ENCODE measurements at regions not wholly inside any gene's neighbourhood (a gene's known extent, or its start where the extent isn't known, plus 50 kb on each side); places are given as distances from the start of the nearest gene placed in this dataset.
"Not testable (repeated sequence)": the region's sequence is repeated elsewhere in the genome, so short reads cannot be mapped to it uniquely, and the experiment has no call there.

DNA sequence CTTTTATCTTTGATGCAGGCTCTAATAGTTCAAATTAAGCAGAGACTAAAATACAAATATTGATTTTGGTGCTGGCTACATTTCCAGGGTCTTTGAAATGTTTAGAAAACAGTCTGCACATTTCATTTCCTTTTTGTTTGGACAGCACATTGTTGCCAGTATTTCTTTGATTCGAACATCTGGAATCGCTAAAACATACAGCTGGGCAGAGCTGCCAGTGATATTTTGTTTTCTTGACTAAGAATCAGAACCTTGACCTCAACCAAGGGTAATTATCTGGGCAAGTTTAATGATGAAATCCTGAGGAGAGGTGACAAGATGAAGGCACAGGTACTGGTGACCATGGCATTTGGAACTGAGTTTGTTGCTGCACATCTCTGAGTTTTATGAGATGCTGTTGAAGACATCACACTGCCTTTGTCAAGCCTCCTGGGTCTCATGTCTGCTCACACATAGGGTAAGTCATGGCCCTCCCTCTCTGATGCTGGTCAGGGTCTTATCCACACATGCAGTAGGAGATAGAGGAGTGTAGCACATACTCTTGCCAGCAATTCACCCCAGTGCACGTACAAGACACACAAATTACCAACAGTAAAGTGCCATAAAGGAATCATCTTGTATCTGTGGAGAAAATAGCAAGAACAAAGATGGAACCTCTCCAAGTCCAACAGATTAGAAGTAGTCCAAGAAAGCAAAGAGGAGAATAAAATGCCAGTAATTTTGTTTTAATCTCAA, 391.9 kb downstream of the RND3 start:
- no peak for DNase-seq

DNA sequence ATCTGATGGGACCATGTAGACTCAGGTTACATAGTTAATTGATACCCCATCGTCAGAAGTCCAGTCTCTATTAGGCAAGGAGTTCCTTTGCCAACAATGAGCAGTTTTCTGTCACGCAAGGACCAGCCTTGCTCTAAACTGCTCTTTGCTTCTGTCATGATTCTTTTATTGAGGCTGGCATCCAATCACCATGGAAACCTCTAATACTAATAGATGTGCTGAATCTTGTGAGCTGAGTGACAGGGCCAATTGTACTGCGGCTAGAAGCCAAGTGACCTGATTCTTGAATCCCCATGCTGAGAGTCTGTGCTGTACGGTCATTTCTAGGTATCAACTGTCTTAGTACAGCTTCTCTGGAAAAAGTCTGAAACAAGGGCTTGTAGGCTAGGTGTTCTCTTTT, 395.6 kb downstream of the RND3 start:
- DNase-seq, result no peak

DNA sequence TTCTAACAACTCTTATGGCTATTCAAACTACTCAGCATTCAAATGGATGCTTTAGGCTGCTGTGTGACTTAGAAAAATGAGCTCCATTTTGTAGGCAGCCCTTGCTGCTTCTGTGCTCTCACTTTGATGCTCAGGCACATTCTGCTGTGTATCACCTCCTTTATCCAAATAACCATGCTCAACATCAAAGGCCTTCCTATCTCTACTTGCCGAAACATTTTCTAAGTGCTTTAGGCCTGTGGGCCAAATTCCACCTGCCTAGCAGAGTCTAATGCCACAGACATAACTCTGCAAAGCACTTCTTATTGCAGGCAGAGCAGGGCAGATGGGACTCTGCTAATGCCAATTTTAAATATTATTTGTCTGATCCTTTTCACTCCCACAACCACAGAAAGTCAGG, 397.4 kb downstream of the RND3 start:
- DNase-seq, result no peak

DNA sequence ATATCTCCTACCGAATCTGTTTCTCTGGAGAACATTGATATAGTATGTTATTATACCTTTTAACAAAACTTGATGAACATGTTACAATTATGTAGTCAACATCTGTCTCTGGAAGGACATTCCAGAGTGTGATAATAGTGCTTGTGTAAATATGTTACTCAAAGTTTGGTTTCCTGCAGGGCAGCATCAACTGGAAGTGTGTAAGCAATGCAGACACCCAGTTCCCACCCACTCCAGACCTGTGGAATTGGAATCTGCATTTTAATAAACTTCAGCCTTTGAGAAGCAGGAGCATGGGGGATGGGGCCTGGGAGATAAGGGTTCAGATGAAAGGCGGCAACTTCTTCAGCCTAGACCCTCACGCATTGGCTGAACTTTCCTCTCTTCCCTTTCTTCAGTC, 398.9 kb downstream of the RND3 start:
- DNase-seq, result no peak

DNA sequence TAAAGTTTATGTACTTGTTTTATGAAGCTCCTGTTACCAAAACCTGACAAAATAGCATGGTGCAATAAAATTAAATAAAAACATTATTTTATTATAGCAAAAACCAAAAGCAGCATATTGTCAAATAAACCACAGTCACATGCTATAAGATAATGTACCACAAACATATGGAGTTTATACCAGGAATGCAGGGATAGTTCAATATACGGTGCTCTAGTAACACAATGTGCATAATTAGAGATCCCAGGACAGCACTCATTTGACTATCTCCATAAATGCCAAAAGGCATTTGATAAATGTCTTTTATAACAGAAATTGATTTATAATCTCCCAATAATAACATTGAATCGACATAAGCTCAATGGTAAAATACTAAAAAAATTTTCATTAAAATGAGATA, 402.0 kb downstream of the RND3 start:
- no peak for DNase-seq

DNA sequence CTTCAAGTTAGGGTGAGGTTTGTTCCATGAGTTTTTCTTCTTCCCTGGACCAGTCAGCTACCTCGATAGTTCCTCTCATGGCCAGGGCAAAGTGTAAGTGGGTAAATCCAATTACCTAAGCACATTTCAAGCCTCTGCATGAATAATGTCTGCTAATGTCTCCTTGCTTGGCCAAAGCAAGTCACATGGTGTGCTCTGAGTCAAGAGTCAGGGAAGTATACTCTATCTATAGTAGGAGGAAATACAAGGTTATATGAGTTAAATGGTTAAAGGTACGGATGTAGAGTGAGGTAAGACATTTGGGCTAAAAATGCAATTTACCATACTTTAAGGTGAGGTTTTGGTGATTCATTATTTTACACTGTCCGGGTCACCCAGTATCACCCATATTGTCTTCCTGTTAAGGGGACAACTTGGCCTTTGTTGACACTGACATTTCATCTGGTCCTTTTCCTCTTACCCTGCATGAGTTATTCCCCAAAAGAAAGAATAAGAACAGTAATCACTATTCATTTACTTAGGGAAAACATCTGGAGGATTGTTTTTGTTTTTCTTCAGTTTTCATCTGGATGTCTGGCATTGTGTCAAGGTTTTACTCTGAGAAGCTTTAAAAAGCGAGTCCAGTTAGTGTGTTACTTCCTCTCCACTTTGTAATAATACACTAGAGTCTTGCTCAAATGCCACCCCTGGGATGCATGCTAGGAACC, 405.5 kb downstream of the RND3 start:
- no peak for DNase-seq

DNA sequence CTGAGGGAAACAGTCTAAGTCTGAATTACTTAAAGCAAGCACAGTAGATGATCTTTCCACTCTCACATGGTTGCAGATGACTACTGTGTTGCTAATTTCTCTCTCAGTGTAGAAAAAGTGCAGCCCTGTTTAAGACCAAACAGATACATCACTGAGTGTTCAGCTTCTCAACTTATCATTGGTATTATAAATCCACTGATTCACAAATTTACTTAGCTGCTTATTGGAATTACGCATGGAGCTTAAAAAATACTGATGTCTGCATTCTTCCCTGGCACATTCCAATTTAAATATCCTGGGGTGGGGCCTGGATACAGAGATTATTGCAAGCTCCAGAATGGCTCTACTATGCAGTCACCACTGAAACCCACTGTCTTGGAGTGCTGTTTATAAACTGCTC, 411.2 kb downstream of the RND3 start:
- DNase-seq, result no peak

DNA sequence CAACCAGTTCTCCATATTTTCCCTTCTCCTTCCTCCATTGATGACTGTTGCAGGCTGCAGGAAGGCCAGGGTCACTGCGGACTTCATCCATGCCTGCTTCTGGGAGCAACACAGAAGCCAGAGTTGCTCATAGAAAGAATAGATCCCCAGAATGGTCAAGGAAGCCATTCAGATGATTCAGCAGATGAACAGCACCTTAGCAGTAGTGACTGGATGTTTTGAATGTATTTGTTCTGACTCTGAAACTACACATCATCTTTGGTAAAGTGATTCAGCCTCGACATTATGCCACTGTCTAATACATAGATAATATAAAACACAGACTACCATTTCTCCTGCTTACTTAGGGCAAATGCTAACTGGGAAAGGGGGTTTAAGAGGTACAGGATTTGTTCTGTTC, 411.6 kb downstream of the RND3 start:
- no peak for DNase-seq

DNA sequence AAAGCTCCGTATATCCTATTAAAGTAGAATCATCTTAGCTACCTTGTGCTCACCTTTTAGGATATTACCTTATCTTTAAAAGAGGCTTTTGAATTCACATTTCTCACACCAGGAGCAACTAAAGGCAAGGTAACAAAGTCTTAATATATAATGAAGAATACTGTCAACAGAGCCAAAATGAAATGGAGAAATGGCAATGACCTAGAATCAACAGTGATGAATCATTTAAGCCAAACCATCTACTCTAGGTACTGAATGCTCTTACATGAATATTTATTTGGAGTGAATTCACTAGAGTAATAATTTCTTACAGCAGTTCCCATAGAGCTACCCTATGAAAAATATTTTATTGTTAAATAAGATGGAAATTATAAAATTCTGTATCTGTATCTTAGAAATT, 421.0 kb downstream of the RND3 start:
- no peak for DNase-seq

DNA sequence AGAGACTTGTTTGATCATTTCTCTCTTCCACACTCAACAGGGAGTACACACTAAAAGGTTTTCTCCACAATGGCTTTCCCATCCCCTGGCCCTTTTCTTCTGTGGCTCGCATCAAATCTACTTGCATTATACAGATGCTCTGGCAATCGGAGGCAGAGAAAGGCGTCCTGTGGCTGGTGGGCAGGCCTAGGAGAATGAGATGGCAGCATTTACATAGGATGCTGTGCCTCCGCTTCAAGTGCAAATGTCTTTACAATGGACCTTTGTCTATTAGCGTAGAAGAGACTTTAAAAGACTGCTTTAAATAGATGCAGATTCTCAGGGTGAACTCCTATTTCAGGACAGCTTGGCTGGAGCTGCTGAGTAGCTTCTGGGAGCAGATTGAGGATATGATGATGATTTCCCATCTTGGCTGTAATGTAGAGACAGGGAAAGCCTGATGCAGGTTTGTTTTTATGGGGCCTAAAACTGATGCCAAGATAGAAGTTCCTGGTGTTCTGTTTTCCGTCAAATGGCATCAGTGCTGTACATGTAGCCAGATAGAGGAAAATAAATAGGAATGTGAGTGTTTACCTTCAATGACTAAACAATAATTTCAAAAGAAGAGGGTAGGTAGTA, 423.4 kb downstream of the RND3 start:
- no peak for DNase-seq

DNA sequence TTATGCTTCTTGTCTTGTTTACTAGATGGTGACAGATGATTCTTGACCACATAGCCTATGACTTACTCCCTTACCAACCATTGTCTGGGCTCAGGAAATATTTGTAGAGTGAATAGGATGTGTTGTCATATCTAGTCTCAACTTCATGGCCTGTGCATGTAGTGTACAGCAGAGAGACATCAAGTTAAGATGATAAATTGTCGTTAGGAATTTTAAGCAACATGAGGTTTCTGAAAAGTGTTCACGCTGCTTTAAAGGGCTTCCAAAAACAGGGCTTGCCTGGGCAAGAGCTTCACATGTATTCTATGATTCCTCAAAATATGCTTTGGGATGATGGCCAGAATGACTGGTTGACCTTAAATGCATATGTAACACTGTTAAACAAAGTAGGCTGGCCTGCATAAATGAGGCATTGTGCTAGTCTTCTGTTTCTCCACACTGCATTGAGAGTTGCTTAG, 424.0 kb downstream of the RND3 start:
- no peak for DNase-seq

DNA sequence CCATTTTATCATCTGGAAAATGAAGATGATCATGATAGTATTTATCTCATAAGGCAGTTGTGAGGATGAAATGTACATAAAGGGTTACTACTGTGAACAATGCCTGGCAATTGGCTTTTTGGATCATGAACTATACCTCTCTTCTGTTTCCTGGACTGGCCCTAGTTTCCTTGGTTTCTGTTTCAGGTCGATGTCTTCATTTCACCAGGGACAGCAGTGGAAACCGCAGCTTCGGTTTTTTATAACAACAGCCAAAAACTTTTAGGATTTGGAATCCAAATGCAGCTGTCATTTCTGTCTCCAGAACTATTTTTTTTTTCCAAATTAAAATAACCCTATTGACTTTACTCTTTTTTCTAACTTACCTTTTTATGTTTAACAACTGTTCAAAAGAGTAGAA, 425.1 kb downstream of the RND3 start:
- no peak for DNase-seq

DNA sequence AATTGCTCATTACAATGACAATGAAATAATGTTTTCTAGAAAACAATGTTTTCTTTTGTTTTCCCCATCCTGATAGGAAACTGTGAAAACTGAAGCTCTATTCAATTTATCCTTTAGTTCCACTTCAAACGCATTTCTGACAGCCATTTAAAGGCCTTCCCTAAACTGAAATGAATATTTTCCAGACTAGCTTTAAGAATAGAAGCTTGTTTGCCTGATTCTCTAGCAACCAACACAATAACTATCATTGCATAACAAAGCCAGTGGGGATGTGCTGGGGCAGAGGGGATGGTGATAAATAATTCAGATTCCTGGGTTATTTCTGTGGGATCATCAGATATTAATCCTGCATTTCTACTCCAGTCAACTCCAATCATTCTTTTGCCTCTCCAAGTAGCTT, 427.1 kb downstream of the RND3 start:
- peak; percentile 54 for DNase-seq

DNA sequence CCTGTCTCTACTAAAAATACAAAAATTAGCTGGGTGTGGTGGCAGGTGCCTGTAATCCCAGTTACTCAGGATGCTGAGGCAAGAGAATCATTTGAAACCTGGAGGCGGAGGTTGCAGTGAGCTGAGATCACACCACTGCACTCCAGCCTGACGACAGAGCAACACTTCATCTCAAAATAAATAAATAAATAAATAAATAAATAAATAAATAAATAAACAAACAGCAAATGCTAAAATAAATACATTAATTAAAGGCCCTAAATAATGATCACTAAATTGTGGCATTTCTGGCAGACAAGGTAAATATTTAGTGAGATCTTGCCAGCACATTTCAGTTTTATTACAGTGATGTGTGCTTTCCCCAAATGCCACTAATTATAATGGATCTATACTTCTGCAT, 427.8 kb downstream of the RND3 start:
- DNase-seq, result not testable (repeated sequence)

DNA sequence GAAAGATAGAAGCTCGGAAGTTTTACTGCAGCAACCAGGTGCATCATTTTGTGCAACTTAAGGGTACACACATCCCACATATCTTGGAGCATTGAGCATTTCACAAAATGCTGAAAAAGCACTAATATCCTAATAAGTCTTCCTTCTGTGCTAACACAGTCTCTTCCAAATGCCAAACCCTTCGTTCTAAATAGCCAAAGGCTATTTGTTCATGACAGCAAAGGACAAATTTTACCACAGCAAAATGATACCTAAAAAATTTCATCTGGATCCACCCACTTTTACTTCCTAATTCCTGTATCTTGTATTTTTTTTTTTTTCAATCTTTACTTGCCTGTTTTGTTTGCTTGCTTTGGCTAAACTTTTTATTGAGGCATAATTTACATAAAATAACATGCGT, 435.0 kb downstream of the RND3 start:
- DNase-seq, result no peak

DNA sequence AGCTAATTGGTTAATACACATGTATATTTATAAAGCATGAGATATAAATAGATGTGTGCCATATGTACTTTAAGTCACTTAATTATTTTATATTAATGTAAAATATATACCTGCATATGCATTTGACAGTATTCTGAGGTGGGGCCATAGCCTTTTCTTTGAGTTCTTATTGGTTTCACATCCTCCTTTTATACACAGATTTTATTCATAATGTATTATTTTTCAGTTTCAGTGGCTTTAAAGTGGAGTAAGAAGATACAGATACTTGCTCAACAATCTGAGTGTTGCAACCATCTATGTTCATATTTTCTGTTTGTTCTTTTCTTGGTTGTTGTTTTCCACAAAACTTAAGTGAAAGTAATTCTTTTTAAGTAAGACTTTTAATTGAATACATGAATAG, 436.5 kb downstream of the RND3 start:
- no peak for DNase-seq

DNA sequence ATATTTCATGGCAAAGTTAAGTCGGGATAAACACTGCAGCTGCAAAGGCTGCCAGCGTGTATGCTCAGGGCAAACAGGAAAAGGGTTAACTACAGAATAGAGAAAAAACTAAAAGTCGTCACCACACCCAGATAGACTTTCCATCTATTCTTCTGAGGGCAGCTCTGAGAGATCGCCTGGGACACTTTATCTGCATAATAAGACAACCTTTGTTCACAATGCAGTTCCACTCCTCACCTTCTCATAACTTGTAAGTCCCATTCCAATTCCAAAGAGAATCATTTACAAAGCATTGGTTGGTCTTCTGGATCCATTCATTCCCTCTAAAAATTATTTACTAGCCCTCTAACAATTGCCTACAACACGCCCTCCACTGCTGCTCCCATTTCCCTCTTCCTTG, 437.4 kb downstream of the RND3 start:
- no peak for DNase-seq

DNA sequence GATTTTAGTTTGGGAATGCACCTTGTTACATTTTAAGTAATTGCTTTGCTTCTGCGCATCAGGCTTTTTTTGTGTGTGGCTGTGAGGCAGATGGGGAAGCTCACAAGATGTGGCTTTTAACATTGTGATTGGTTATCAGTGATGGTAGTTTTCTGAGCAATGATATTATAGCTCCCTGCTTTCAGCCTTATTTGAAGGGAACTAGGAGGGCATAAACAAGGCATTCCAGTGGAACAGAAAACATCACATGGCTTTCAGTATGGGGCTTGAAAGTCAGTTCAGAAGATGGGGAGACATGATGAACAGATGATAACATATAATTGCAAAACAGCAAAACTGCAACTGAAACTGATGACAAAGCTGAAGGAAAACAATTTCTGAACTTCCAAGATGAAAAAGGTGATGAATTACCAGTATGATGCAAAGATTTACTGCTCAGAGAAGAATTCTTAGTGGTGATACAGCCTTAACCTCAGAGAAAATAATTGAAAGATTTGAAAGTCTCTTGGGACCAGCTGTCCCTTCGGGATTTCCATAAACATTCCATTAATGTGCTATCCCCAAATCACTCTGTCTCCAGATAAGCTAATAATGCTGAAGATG, 439.7 kb downstream of the RND3 start:
- no peak for DNase-seq

DNA sequence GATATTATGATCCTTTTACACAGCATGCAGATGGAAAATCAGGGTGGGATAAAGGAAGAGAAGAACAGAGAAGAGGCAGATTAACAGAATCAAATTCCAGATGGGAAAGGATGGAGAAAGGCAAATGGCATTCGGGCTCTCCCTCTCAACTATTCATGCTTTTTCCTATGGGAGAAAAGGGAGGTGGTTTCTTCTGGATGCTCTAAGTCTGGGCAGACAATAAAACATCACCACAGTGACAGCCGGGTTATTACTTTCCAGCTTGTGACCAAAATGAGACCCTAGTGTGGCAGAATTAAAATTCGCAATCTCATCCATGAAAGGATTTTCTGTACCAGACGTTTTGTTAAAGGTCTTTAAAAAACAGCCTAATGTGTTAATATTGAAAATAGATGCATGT, 440.7 kb downstream of the RND3 start:
- DNase-seq, result no peak

DNA sequence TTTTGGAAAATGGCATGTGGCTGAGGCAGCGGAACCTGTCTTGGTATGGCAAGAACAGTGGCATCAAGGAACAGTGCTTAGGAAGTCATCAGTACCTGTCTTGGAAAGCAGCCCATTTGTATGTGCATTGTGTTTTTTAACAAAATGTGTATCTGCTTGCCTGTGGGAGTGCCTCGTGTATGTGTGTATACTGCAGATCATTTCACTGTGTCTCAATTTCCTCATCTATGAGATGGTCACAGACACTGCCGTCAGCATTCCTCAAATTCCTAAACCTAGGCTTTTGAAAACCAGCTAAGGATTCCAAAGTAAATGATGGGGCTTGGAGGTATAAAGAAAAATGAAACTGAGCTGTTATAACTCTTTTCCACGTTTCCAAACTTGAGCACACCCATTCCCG, 441.3 kb downstream of the RND3 start:
- no peak for DNase-seq

DNA sequence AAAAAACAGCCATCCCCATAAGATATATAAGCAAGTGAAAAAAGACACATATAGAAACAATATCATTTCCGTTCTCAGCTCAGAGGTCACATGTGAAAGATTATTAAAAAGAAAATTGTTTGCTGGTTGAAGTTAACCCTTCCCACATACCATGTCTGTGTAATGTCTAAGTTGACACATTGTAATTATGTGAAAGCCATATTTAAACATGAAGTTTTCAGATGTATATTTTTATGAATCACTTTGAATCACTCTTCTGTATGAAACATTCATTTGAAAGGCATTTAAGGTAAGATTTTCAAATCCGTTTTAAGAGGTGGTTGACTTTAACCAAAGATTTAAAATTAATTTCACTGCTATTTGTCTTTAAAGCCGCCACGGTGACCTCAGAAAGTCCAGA, 441.9 kb downstream of the RND3 start:
- DNase-seq, result no peak

DNA sequence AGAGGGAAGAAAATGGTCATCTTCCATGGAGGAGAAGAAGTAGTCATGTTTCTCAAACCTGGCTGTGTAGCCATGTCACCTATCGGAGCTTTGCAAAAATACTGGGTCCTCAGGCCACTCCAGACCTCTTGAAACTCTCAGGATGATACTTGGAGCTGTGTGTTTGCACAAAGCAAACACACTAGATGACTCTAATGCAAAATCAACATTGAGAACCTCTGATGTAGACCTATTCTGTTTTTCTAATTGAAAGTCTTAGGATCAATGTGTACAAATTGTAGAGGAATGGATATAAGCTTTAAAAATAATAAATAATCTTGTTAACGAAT, 444.3 kb downstream of the RND3 start:
- no peak for DNase-seq

DNA sequence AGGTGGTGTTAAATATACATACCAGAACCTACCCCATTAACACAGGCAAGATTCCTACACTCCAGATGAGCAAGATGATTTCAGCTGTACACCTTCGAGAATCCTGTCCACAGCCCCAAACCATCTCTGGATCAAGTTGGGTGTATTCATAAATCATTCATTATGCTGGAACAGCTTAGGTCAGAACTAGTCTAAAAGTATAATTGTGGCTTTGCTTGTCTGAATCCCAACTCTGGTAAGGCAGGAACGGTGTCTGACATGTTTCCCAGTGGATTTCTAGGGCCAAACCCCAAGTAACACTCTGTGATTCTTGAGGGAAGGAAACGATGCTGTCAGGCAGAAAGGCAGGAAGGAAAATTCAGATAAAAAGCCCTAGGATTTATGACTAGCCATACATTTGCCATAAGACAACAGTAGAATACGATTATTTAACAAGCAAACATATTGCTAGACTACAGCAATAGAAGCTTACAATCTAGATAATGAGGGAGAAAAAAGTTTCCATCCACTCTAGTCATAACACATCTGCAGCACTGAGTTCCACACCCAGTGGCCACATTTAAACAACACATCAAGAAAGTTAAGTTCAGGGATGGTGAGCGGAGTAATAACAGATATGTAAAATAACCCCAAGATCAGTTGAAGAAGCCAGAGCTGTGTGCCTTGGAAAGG, 444.8 kb downstream of the RND3 start:
- DNase-seq, result no peak
